ENCODE measurements at regions not wholly inside any gene's neighbourhood (a gene's known extent, or its start where the extent isn't known, plus 50 kb on each side); places are given as distances from the start of the nearest gene placed in this dataset.
"Not testable (repeated sequence)": the region's sequence is repeated elsewhere in the genome, so short reads cannot be mapped to it uniquely, and the experiment has no call there.

- DNase-seq (ENCODE audit: low spot score): no peak
Measured at GRCh38 chr11:43129329-43129728, 182.5 kb upstream of the API5 start.

- DNase-seq (ENCODE audit: low spot score): no peak
Measured at GRCh38 chr11:43130616-43131015, 181.2 kb upstream of the API5 start.

- DNase-seq (ENCODE audit: low spot score): no peak
Measured at GRCh38 chr11:43135966-43136534, 175.7 kb upstream of the API5 start.

DNA sequence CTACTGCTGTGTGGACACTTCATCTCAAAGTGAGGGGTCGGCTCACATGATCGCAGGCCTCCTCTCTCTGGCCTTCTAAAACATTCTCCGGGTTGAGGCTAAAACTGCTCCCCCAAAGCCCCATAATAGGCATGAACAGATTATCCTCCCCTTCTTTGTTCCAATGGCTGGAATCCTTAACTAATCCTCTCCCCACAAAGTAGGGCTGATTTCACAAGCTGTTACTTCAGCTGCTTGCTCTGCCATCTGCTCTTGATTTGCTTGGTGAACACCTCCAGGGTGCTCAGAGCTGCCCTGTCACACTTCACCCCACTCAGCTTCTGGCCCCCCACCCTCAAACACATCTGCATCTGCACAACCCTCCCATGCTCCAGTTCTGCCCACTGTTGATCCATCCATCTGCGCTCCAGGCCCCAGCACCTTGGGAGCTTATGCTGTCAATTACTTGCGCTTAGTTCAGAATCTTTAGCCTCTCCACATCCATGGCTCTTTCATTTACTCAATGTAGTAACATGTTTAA lies 173.1 kb upstream of the API5 start:
- no peak for DNase-seq (ENCODE audit: low spot score)

DNA sequence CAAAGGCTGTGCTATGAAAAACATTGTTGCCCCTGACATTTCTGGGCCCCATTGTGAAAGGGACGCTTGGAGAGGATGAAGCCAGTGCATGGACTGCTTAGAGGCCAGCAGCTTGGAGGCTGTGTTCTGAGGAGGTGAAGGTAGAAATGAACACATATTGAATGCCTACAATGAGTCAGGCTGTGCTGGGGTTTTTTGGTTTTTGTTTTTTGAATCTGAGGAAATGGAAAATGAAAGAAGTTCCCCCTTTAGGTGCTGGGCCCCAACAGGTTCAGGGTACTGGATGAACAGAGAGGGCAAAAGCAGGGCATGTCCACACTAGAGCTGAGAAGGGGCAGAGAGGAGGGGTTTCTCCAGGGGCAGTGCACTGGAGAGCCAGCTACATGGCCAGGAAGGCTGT lies 166.1 kb upstream of the API5 start:
- no peak for DNase-seq (ENCODE audit: low spot score)

DNA sequence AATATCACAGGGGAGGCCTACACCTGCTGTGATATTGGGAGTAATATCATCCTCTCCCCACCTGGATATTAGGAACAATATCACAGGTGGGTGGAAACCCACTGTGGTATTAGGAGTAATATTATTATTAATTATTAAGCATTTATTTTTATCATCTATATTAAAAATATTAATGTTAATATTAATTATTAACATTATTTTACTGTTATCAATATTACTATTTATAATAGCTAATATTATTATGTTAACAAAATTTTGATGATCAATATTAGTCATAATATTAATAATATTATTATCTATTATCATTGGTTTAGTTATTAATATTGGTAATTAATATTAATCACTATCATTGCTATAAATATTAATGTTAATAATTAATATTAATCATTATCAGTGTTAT lies 161.1 kb upstream of the API5 start:
- no peak for DNase-seq (ENCODE audit: low spot score)

GRCh38 chr11:43164831-43165230 lies 147.0 kb upstream of the API5 start:
- no peak for DNase-seq (ENCODE audit: low spot score)

DNA sequence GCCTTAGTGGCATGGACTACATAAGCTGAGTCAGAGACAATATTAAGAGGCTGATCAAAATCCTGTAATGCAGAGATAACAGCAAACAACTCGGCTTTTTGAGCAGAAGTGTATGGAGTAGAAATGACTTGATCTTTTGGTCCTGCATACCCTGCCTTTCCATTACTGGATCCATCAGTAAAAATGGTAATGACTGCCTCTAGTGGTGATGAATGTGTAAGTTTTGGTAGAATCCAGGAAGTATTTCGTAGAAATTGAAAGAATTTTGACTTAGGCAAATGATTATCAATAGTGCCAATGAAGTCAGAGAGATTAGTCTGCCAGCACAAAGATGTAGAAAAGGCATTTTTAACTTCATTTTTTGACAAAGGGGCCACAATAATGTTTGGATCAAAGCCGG lies 146.4 kb upstream of the API5 start:
- DNase-seq (ENCODE audit: low spot score): not testable (repeated sequence)

- not testable (repeated sequence) for DNase-seq (ENCODE audit: low spot score)
Measured at GRCh38 chr11:43168241-43168640, 143.6 kb upstream of the API5 start.

- no peak for DNase-seq (ENCODE audit: low spot score)
Measured at GRCh38 chr11:43172477-43172876, 139.3 kb upstream of the API5 start.

DNA sequence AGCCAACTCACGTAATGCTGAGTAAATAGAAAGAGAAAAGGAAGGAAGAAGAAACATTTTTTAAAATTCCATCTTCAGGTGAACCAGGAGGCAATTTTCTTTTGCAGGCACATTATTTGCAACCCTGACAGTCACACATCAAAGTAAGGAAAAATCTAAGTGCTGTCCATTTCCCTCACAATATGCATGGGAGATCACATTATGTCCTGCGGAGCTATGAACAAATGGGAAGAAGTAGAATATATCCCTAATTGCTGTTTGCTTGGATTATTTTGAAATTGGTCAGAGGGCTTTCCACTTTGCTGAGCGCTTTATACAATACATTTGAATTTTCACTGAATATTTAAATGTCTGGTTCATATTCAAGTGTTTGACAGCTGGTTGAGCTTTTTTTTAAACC lies 133.8 kb upstream of the API5 start:
- DNase-seq (ENCODE audit: low spot score): no peak

- not testable (repeated sequence) for DNase-seq (ENCODE audit: low spot score)
Measured at GRCh38 chr11:43194459-43194858, 117.3 kb upstream of the API5 start.

GRCh38 chr11:43197379-43197778 lies 114.4 kb upstream of the API5 start:
- DNase-seq (ENCODE audit: low spot score): no peak

DNA sequence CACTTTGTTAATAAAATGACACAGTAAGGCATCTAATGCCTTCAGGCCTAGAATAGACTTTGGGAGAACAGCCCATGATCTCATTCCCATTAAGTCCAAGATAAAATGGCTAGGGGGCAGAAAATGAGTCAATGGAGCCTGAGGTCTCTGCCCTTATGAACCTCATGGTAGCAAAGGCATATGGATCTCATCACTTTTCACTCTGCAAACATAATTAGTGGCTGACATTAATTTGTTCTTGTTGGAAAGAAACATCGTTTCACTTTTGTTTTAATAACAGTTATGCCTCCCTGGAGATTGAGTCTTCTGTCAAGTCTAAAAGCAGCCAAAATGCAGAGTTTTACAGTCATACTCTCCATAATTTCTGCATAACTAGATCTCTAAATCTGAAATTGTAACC lies 111.8 kb upstream of the API5 start:
- no peak for DNase-seq (ENCODE audit: low spot score)

GRCh38 chr11:43212279-43212678 lies 99.5 kb upstream of the API5 start:
- DNase-seq (ENCODE audit: low spot score): no peak

DNA sequence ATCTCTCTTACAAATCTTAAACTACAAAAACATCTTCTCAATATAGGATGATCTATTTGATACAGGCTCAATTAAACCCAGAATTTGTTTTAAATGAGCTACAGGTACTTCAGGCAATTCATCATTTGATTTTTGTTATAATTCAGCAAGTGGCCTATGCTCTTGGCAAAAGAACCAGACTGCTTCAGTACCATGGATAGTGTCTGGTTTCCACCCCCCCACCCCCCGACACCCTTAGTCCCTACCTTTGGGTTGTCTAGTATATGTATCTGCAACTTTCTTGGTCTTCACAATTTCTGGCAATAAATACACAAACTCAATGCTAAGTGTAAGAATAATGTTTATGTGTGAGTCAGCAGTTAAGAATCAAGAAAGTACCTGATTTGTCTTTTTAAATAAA lies 97.3 kb upstream of the API5 start:
- DNase-seq (ENCODE audit: low spot score): no peak

GRCh38 chr11:43217849-43218248 lies 93.9 kb upstream of the API5 start:
- no peak for DNase-seq (ENCODE audit: low spot score)

GRCh38 chr11:43222215-43222614 lies 89.6 kb upstream of the API5 start:
- peak; percentile 39 for DNase-seq (ENCODE audit: low spot score)

DNA sequence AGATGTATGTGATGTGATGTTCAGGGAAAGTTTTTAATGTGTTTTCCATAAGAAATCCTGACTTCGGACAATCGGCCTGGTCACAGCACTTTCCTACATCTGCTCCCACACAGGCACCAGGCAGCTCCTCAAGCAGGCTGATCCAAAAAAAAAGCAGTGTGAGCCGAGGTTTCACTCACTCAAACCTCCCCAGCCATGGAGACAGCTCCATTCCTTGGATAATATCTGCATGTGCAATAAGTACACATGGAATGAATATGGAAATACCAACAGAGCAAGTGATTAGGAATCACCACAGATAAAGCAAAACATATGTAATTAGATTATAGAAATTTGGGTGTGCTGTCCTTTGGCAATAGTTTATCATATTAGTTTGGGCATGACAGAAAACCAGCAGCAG lies 88.8 kb upstream of the API5 start:
- DNase-seq (ENCODE audit: low spot score): peak; percentile 13

- DNase-seq (ENCODE audit: low spot score): no peak
Measured at GRCh38 chr11:43234881-43235280, 76.9 kb upstream of the API5 start.

DNA sequence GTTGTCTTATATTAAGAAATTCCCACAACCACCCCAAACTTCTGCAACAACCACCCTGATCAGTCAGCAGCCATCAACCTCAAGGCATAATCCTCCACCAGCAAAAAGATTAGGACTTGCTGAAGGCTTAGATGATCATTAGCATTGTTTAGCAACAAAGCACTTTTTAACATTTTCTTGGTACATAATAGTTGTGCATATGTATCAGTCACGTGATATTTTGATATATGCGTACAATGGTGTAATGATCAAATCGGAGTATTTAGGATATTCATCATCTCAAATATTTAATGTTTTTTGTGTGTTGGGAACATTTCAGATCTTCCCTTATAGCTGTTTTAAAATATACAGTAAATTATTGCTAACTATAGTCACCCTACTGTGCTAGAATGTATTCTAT lies 73.5 kb upstream of the API5 start:
- DNase-seq (ENCODE audit: low spot score): no peak

DNA sequence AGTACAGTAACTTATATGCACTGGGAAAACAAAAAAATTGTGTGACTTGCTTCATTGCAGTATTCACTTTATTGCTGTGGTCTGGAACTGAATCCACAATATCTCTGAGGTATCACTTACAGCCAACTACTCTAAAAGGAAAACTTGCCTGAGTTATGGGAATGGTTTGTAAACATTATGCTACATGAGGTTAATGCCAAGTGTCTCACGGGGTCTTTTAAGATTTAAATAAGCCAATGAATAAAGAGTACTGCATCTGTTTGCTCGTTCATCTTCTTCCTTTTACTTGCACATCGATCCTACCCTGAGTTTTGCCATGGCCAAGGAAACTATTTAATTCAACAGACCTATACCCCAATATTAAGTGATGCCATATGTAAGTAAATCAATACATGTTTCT lies 72.0 kb upstream of the API5 start:
- no peak for DNase-seq (ENCODE audit: low spot score)

DNA sequence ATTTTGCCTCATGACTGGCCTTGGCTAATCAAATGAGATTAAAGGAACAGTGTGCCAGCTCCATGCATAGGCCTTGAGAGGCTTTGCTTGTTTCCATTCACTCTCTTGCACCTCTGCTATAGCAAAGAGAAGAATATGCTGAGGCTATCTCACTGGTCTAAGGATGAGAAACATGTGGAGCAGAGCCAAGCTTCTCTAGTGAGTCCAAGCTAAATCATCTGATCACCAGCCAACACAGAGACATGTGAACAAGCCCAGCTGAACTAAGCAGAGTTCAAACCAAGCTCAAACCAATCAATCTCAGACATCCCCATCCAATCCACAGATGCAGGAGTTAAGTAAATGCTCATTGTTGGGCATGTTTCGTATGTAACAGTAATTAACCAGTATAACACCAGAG lies 69.4 kb upstream of the API5 start:
- DNase-seq (ENCODE audit: low spot score): no peak

DNA sequence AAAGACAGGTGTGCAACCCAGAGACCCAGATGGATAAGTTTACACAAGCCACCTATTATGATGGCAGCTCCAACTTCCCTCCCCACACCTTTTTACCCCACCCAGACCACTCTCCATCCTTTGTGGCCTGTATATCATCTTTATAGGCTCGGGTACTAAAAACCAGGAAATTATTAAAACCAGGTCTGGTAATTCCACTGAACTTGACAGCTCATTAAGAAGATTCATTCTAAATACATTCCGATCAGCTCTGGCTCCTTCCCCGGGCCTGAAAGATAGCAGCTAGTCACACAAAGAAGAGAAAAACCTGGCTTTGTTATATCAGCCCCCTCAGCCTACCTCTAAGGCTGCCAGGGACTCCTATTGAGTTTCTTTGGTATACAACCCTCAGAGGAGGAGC lies 67.9 kb upstream of the API5 start:
- no peak for DNase-seq (ENCODE audit: low spot score)

GRCh38 chr11:43245466-43245865 lies 66.3 kb upstream of the API5 start:
- DNase-seq (ENCODE audit: low spot score): no peak
